HepG2 (cell line): ENCODE measurements at regions not wholly inside any gene's neighbourhood (a gene's known extent, or its start where the extent isn't known, plus 50 kb on each side); places are given as distances from the start of the nearest gene placed in this dataset.

ENCODE experiments used
- ADNP ChIP-seq: sonication (generic); formaldehyde crosslinking; IDR thresholded peaks from 2 replicates; pipeline ENCODE4 v1.4.0; 2020; ENCODE audit warnings: missing genetic modification reagents
- ARID2 ChIP-seq: sonication (generic); formaldehyde crosslinking; IDR thresholded peaks from 2 replicates; pipeline ENCODE4 v1.8.1; 2022; ENCODE audit warnings: mild to moderate bottlenecking, missing genetic modification reagents, borderline replicate concordance
- CEBPZ ChIP-seq: IDR thresholded peaks from 2 replicates; pipeline ENCODE4 v1.6.1; 2012; ENCODE audit warnings: low read length, improper control_type of control experiment
- MLLT10 ChIP-seq: sonication (generic); formaldehyde crosslinking; IDR thresholded peaks from 2 replicates; pipeline ENCODE4 v1.4.0; 2020; ENCODE audit warnings: missing genetic modification reagents
- MTERF4 ChIP-seq: sonication (generic); formaldehyde crosslinking; IDR thresholded peaks from 2 replicates; pipeline ENCODE4 v1.8.0; 2023; ENCODE audit warnings: mild to moderate bottlenecking, missing genetic modification reagents
- NFKBIZ ChIP-seq: IDR thresholded peaks from 2 replicates; pipeline ENCODE4 v1.6.1; 2018; ENCODE audit warnings: missing genetic modification reagents, missing compliant biosample characterization
- PITX1 ChIP-seq: sonication (generic); formaldehyde crosslinking; IDR thresholded peaks from 2 replicates; pipeline ENCODE4 v1.5.1; 2020; ENCODE audit warnings: mild to moderate bottlenecking, missing genetic modification reagents
- ZEB1 ChIP-seq: IDR thresholded peaks from 2 replicates; pipeline ENCODE4 v1.6.1; 2012; ENCODE audit warnings: mild to moderate bottlenecking, low read depth, inconsistent platforms; ENCODE audit not compliant: insufficient replicate concordance
- ZFP90 ChIP-seq: sonication (generic); formaldehyde crosslinking; IDR thresholded peaks from 2 replicates; pipeline ENCODE4 v1.8.0; 2022; ENCODE audit warnings: missing genetic modification reagents, mild to moderate bottlenecking, inconsistent platforms, borderline replicate concordance
- ZKSCAN5 ChIP-seq: sonication (generic); formaldehyde crosslinking; IDR thresholded peaks from 2 replicates; pipeline ENCODE4 v1.5.1; 2020; ENCODE audit warnings: mild to moderate bottlenecking, missing genetic modification reagents
- ZNF224 ChIP-seq: sonication (generic); formaldehyde crosslinking; IDR thresholded peaks from 2 replicates; pipeline ENCODE4 v1.5.0; 2020; ENCODE audit warnings: mild to moderate bottlenecking, missing genetic modification reagents
- ZNF230 ChIP-seq: sonication (generic); formaldehyde crosslinking; IDR thresholded peaks from 2 replicates; pipeline ENCODE4 v1.4.0; 2020; ENCODE audit warnings: mild to moderate bottlenecking, missing genetic modification reagents
- ZNF414 ChIP-seq: sonication (generic); formaldehyde crosslinking; IDR thresholded peaks from 2 replicates; pipeline ENCODE4 v1.5.0; 2020; ENCODE audit warnings: missing genetic modification reagents
- ZNF570 ChIP-seq: sonication (generic); formaldehyde crosslinking; IDR thresholded peaks from 2 replicates; pipeline ENCODE4 v1.4.0; 2020; ENCODE audit warnings: mild to moderate bottlenecking, missing genetic modification reagents, borderline replicate concordance
- ZNF652 ChIP-seq: IDR thresholded peaks from 2 replicates; pipeline ENCODE4 v1.6.1; 2016; ENCODE audit warnings: low read depth, borderline replicate concordance
- ZNF75D ChIP-seq: sonication (generic); formaldehyde crosslinking; IDR thresholded peaks from 2 replicates; pipeline ENCODE4 v1.8.1; 2023; ENCODE audit warnings: missing genetic modification reagents, mild to moderate bottlenecking, borderline replicate concordance
- ZNF891 ChIP-seq: sonication (generic); formaldehyde crosslinking; IDR thresholded peaks from 2 replicates; pipeline ENCODE4 v1.5.0; 2020; ENCODE audit warnings: mild to moderate bottlenecking, missing genetic modification reagents
- ZSCAN22 ChIP-seq: sonication (generic); formaldehyde crosslinking; IDR thresholded peaks from 2 replicates; pipeline ENCODE4 v1.4.0; 2020; ENCODE audit warnings: mild to moderate bottlenecking, missing genetic modification reagents
- TF ChIP-seq, protein P1 (sequence below): sonication (generic); formaldehyde crosslinking; IDR thresholded peaks from 2 replicates; pipeline ENCODE4 v1.5.0; 2020; ENCODE audit warnings: mild to moderate bottlenecking, missing genetic modification reagents, borderline replicate concordance
- TF ChIP-seq, protein P2 (sequence below): sonication (generic); formaldehyde crosslinking; IDR thresholded peaks from 2 replicates; pipeline ENCODE4 v1.5.0; 2020; ENCODE audit warnings: missing genetic modification reagents
- TF ChIP-seq, protein P3 (sequence below): sonication (generic); formaldehyde crosslinking; IDR thresholded peaks from 2 replicates; pipeline ENCODE4 v1.5.0; 2020; ENCODE audit warnings: missing genetic modification reagents, mild to moderate bottlenecking, borderline replicate concordance

- TF ChIP-seq MLLT10 (no peak), CEBPZ (no peak), MTERF4 (CRISPR knock-in tag) (no peak), ZNF230 (CRISPR knock-in tag) (no peak), ZNF891 (CRISPR knock-in tag) (no peak), ARID2 (CRISPR knock-in tag) (0 out of 2 replicates have a peak, but pooled peaks have one; percentile 38), ZKSCAN5 (CRISPR knock-in tag) (no peak), ZNF414 (CRISPR knock-in tag) (peak; percentile 70; the same call in 1 of the 2 replicates), ZNF224 (no peak), ZNF570 (CRISPR knock-in tag) (no peak), ADNP (CRISPR knock-in tag) (0 out of 2 replicates have a peak, but pooled peaks have one; percentile 40), NFKBIZ (peak; percentile 78; the same call in 1 of the 2 replicates), ZNF652 (no peak), ZSCAN22 (CRISPR knock-in tag) (no peak), ZFP90 (CRISPR knock-in tag) (no peak), PITX1 (no peak), ZEB1 (no peak), ZNF75D (CRISPR knock-in tag) (no peak)
- TF ChIP-seq, protein P1, sequence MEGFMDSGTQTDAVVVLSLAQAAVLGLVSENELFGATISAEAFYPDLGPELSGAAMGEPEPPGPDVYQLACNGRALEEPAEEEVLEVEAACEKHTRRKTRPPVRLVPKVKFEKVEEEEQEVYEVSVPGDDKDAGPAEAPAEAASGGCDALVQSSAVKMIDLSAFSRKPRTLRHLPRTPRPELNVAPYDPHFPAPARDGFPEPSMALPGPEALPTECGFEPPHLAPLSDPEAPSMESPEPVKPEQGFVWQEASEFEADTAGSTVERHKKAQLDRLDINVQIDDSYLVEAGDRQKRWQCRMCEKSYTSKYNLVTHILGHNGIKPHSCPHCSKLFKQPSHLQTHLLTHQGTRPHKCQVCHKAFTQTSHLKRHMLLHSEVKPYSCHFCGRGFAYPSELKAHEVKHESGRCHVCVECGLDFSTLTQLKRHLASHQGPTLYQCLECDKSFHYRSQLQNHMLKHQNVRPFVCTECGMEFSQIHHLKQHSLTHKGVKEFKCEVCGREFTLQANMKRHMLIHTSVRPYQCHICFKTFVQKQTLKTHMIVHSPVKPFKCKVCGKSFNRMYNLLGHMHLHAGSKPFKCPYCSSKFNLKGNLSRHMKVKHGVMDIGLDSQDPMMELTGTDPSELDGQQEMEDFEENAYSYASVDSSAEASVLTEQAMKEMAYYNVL (CRISPR knock-in tag) = no peak
- TF ChIP-seq, protein P2, sequence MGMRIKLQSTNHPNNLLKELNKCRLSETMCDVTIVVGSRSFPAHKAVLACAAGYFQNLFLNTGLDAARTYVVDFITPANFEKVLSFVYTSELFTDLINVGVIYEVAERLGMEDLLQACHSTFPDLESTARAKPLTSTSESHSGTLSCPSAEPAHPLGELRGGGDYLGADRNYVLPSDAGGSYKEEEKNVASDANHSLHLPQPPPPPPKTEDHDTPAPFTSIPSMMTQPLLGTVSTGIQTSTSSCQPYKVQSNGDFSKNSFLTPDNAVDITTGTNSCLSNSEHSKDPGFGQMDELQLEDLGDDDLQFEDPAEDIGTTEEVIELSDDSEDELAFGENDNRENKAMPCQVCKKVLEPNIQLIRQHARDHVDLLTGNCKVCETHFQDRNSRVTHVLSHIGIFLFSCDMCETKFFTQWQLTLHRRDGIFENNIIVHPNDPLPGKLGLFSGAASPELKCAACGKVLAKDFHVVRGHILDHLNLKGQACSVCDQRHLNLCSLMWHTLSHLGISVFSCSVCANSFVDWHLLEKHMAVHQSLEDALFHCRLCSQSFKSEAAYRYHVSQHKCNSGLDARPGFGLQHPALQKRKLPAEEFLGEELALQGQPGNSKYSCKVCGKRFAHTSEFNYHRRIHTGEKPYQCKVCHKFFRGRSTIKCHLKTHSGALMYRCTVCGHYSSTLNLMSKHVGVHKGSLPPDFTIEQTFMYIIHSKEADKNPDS (CRISPR knock-in tag) = no peak
- TF ChIP-seq, protein P3, sequence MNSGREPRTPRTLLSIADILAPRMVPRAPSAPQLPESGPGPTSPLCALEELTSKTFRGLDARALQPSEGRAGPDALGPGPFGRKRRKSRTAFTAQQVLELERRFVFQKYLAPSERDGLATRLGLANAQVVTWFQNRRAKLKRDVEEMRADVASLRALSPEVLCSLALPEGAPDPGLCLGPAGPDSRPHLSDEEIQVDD (CRISPR knock-in tag) = no peak
Observed at GRCh38 chr2:111522231-111522768, 361.7 kb downstream of the ANAPC1 start (continued).
